SIG-M5 treated with dmso at 0.1 percent for 504 hours (cell line): ENCODE measurements at regions not wholly inside any gene's neighbourhood (a gene's known extent, or its start where the extent isn't known, plus 50 kb on each side); places are given as distances from the start of the nearest gene placed in this dataset.
"Not testable (repeated sequence)": the region's sequence is repeated elsewhere in the genome, so short reads cannot be mapped to it uniquely, and the experiment has no call there.

Experiments
- DNase-seq: peaks from one replicate; lab custom pipeline; 2025; ENCODE audit not compliant: unreplicated experiment; lab: John Stamatoyannopoulos, UW

GRCh38 chr16:31745098-31745497 lies 128.5 kb upstream of the ZNF267 start:
- not testable (repeated sequence) for DNase-seq

- DNase-seq: no peak
Measured at GRCh38 chr16:31745900-31746299, 127.7 kb upstream of the ZNF267 start.

- DNase-seq: no peak
Measured at GRCh38 chr16:31754998-31755615, 118.5 kb upstream of the ZNF267 start.

GRCh38 chr16:31764103-31764502 lies 109.5 kb upstream of the ZNF267 start:
- no peak for DNase-seq

GRCh38 chr16:31767267-31767666 lies 106.3 kb upstream of the ZNF267 start:
- DNase-seq: no peak

- DNase-seq: no peak
Measured at GRCh38 chr16:31780342-31780741, 93.3 kb upstream of the ZNF267 start.

GRCh38 chr16:31785126-31785525 lies 88.5 kb upstream of the ZNF267 start:
- no peak for DNase-seq

- no peak for DNase-seq
Measured at GRCh38 chr16:31807086-31807485, 66.5 kb upstream of the ZNF267 start.

- DNase-seq: no peak
Measured at GRCh38 chr16:31810863-31811262, 62.7 kb upstream of the ZNF267 start.

- not testable (repeated sequence) for DNase-seq
Measured at GRCh38 chr16:31816141-31816540, 57.5 kb upstream of the ZNF267 start.

- no peak for DNase-seq
Measured at GRCh38 chr16:31819386-31819785, 54.2 kb upstream of the ZNF267 start.

GRCh38 chr16:31819948-31820347 lies 53.7 kb upstream of the ZNF267 start:
- no peak for DNase-seq
